ENCODE measurements at regions not wholly inside any gene's neighbourhood (a gene's known extent, or its start where the extent isn't known, plus 50 kb on each side); places are given as distances from the start of the nearest gene placed in this dataset.

GRCh38 chr4:17323554-17324385, 188.1 kb downstream of the QDPR start:
- Histone ChIP-seq H3K27ac (no peak overlapping the region), H3K36me3 (no peaks in the 10 kb centered on the region), H3K9me3 (ENCODE audit: low read depth) (no peaks in the 10 kb centered on the region), H3K4me3 (no peak overlapping the region), H3K4me1 (no peaks in the 10 kb centered on the region), H3F3A (ENCODE audit: low read depth) (no peaks in the 10 kb centered on the region), H3K27me3 (no peaks in the 10 kb centered on the region), H3K9ac (no peak overlapping the region), H3K79me2 (ENCODE audit: low read depth) (no peaks in the 10 kb centered on the region), H3K4me2 (no peak overlapping the region), H2AFZ (replicated peaks) (peak overlapping the region; percentile 57), H4K20me1 (ENCODE audit: low read depth) (no peaks in the 10 kb centered on the region)
- no peak overlapping the region for H3K4me3 Mint-ChIP-seq
- H3K27ac Mint-ChIP-seq: no peak overlapping the region
- peaks cover 4% of the 10 kb centered on the region for H3K9me3 Mint-ChIP-seq
- DNase-seq (ENCODE audit: low spot score): no peak
- no peak for TF ChIP-seq EZH2 (IDR thresholded peaks at IDR 0.05)
- TF ChIP-seq, protein P1, sequence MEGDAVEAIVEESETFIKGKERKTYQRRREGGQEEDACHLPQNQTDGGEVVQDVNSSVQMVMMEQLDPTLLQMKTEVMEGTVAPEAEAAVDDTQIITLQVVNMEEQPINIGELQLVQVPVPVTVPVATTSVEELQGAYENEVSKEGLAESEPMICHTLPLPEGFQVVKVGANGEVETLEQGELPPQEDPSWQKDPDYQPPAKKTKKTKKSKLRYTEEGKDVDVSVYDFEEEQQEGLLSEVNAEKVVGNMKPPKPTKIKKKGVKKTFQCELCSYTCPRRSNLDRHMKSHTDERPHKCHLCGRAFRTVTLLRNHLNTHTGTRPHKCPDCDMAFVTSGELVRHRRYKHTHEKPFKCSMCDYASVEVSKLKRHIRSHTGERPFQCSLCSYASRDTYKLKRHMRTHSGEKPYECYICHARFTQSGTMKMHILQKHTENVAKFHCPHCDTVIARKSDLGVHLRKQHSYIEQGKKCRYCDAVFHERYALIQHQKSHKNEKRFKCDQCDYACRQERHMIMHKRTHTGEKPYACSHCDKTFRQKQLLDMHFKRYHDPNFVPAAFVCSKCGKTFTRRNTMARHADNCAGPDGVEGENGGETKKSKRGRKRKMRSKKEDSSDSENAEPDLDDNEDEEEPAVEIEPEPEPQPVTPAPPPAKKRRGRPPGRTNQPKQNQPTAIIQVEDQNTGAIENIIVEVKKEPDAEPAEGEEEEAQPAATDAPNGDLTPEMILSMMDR (IDR thresholded peaks at IDR 0.05): no peak
- peaks cover 2% of the 10 kb centered on the region for H3K27me3 Mint-ChIP-seq (ENCODE audit: insufficient read depth, low read depth)
- peaks cover 10% of the 10 kb centered on the region for H3K4me1 Mint-ChIP-seq
- H3K36me3 Mint-ChIP-seq: no peaks in the 10 kb centered on the region

- no peak overlapping the region for H3K4me3 Mint-ChIP-seq
- no peak overlapping the region for H3K27ac Mint-ChIP-seq
Observed at GRCh38 chr4:17322514-17322913, 189.4 kb downstream of the QDPR start.

DNA sequence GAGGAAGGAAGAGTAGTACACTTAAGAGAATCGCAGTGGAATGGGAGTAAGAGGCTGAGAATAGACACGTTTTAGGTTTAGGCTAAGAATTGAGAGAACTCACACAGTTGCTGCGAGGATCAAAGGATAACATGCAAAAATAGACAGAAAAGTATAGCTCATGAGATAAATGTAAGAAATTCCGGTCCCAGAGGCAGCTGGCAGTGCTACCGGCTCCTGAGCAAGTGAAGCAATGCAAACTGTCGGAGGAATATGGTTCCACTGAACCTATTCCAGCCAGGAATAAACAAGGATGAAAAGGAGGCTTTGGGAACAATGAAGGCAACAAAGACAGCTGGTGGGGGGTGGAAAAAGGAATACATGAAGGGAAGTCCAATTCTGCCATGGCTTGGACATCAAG, 191.8 kb downstream of the QDPR start:
- Histone ChIP-seq H3K79me2 (ENCODE audit: low read depth) (no peaks in the 10 kb centered on the region), H3K4me1 (no peaks in the 10 kb centered on the region), H3K4me2 (no peak overlapping the region), H4K20me1 (ENCODE audit: low read depth) (no peaks in the 10 kb centered on the region), H2AFZ (replicated peaks) (no peak overlapping the region), H3F3A (ENCODE audit: low read depth) (no peaks in the 10 kb centered on the region), H3K9me3 (ENCODE audit: low read depth) (no peaks in the 10 kb centered on the region), H3K36me3 (no peaks in the 10 kb centered on the region), H3K4me3 (no peak overlapping the region), H3K27me3 (no peaks in the 10 kb centered on the region), H3K27ac (no peak overlapping the region), H3K9ac (no peak overlapping the region)
- no peak overlapping the region for H3K27ac Mint-ChIP-seq
- no peak for DNase-seq (ENCODE audit: low spot score)
- peaks cover 12% of the 10 kb centered on the region for H3K4me1 Mint-ChIP-seq
- TF ChIP-seq EZH2phosphoT487 (IDR thresholded peaks at IDR 0.05) (no peak), EZH2 (IDR thresholded peaks at IDR 0.05) (no peak)
- TF ChIP-seq, protein P1 (IDR thresholded peaks at IDR 0.05): no peak
- no peak overlapping the region for H3K4me3 Mint-ChIP-seq
- no peaks in the 10 kb centered on the region for H3K36me3 Mint-ChIP-seq
- H3K9me3 Mint-ChIP-seq: peaks cover 4% of the 10 kb centered on the region
- no peaks in the 10 kb centered on the region for H3K27me3 Mint-ChIP-seq (ENCODE audit: insufficient read depth, low read depth)

More at GRCh38 chr4:17322514-17322913, 189.4 kb downstream of the QDPR start:
- no peaks in the 10 kb centered on the region for H3F3A ChIP-seq (ENCODE audit: low read depth)
- H3K27me3 ChIP-seq: no peaks in the 10 kb centered on the region
- no peak overlapping the region for H3K4me2 ChIP-seq
- H3K4me3 ChIP-seq: no peak overlapping the region
- no peaks in the 10 kb centered on the region for H4K20me1 ChIP-seq (ENCODE audit: low read depth)
- no peaks in the 10 kb centered on the region for H3K79me2 ChIP-seq (ENCODE audit: low read depth)
- H3K27ac ChIP-seq: no peak overlapping the region
- no peak overlapping the region for H3K9ac ChIP-seq
- Mint-ChIP-seq H3K36me3 (no peaks in the 10 kb centered on the region), H3K4me1 (peaks cover 9% of the 10 kb centered on the region), H3K9me3 (peaks cover 4% of the 10 kb centered on the region), H3K27me3 (ENCODE audit: insufficient read depth, low read depth) (no peaks in the 10 kb centered on the region)
- no peaks in the 10 kb centered on the region for H3K36me3 ChIP-seq
- H2AFZ ChIP-seq (replicated peaks): no peak overlapping the region
- H3K4me1 ChIP-seq: no peaks in the 10 kb centered on the region
- H3K9me3 ChIP-seq (ENCODE audit: low read depth): no peaks in the 10 kb centered on the region
- TF ChIP-seq EZH2phosphoT487 (IDR thresholded peaks at IDR 0.05) (no peak), EZH2 (IDR thresholded peaks at IDR 0.05) (no peak)
- TF ChIP-seq, protein P1 (IDR thresholded peaks at IDR 0.05): no peak
- no peak for DNase-seq (ENCODE audit: low spot score)

All from neural progenitor cell (in vitro differentiated cells).